ENCODE measurements at regions not wholly inside any gene's neighbourhood (a gene's known extent, or its start where the extent isn't known, plus 50 kb on each side); places are given as distances from the start of the nearest gene placed in this dataset.

DNA sequence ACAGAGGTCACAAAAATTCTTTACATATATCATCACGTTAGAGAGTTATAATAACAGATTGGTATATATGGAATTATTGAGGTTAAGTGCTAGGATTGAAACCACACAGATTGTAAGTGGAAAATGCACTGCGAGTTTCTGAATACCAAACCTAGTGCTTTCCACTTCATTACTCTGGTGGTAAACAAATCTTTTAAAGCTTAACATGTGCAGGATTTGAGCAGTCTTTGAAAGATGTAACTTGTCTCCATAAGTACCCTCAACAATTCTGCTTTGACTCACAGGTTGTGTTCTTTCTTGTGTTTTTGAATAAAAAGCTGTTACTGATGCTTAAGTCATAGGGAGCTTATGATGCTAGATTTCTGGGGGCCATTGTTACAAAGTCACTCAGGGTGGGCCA, 314.7 kb upstream of the DACH1 start:
- Mint-ChIP-seq H3K36me3 (no peaks in the 10 kb centered on the region), H3K4me1 (no peaks in the 10 kb centered on the region), H3K4me3 (no peak overlapping the region), H3K27me3 (no peaks in the 10 kb centered on the region), H3K9me3 (ENCODE audit: low read depth) (no peaks in the 10 kb centered on the region), H3K27ac (no peak overlapping the region)
- ATAC-seq (no peak), DNase-seq (no peak)
- CTCF ChIA-PET: no interaction called here

DNA sequence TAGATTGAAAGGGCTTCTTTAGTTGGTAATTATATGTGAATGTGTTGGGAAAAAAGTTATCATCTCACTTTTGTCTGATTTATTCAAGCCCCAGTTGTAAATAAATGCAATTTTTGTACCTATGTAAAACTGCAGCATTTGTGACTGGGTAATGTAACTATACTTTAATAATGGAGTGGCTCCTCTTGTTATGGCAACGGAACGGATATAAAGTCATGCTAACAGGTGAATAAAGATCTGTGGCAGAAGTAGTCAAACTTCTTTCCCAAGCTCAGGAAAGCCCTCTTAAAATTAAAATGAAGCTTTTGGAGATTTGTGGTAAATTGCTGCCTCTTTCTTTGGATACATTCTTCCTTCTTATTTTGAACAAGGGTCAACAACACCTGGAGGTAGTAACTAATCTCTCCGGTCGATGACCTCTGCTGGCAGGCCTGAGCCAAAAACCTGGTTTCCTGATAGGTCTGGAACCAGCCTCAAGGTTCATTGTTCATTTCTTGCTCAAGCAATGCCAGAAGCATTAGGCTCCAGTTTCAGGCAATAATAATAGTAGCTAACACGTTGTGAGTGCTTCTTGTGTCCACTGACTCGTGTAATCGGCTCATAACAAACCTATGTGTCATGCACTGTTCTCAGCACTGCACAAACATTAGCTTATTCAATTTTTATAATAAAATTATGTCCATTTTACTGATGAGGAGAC, 313.4 kb upstream of the DACH1 start:
- no peaks in the 10 kb centered on the region for H3K4me1 Mint-ChIP-seq
- H3K27ac Mint-ChIP-seq: no peak overlapping the region
- H3K9me3 Mint-ChIP-seq (ENCODE audit: low read depth): no peaks in the 10 kb centered on the region
- DNase-seq (no peak), ATAC-seq (no peak)
- CTCF ChIA-PET: no interaction called here
- no peaks in the 10 kb centered on the region for H3K36me3 Mint-ChIP-seq
- H3K27me3 Mint-ChIP-seq: no peaks in the 10 kb centered on the region
- H3K4me3 Mint-ChIP-seq: no peak overlapping the region

DNA sequence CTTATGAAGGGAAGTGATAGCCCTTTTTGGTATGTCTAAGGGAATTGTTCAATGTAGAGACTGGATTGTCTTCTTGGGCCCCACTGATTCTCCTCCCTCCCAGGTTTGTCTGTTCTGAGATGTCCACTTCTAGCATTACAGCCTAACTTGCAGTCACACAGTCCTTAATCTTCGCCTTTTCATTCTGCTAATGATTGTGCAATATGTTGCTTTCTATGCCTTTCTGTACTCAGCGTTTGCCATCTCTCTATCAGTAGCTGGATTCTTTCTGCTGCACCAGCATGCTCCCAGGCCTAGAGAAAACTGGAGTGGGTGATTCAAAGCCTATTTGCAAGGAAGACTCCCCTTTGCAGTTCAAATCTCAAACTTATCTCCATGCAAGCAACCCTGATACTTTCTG, 307.5 kb upstream of the DACH1 start:
- Mint-ChIP-seq H3K4me1 (no peaks in the 10 kb centered on the region), H3K27ac (no peak overlapping the region), H3K4me3 (no peak overlapping the region), H3K27me3 (no peaks in the 10 kb centered on the region), H3K9me3 (ENCODE audit: low read depth) (no peaks in the 10 kb centered on the region), H3K36me3 (no peaks in the 10 kb centered on the region)
- ATAC-seq (no peak), DNase-seq (no peak)
- CTCF ChIA-PET: no interaction called here

DNA sequence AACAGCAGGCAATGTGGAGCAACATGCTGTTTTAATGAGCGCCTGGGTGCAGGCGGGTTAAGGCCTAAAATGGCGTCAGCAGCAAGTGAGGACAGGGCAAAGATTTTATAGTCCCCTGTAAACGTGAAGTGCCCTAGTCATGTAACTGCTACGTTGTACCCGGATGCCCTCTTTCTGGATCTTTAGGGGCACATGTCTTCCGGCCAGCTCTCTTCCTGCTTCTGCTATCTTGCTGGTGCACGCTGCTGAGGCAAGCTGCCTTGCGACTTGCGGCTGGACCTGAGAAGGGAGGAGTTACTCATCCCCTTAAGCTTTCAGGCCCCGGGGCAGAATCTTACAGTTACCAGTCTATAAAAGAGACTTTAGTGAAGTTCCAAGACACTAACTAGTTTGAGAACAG, 303.6 kb upstream of the DACH1 start:
- H3K27me3 Mint-ChIP-seq: no peaks in the 10 kb centered on the region
- H3K27ac Mint-ChIP-seq: no peak overlapping the region
- H3K4me1 Mint-ChIP-seq: no peaks in the 10 kb centered on the region
- H3K9me3 Mint-ChIP-seq (ENCODE audit: low read depth): no peaks in the 10 kb centered on the region
- DNase-seq (no peak), ATAC-seq (no peak)
- CTCF ChIA-PET: no interaction called here
- no peak overlapping the region for H3K4me3 Mint-ChIP-seq
- H3K36me3 Mint-ChIP-seq: no peaks in the 10 kb centered on the region

DNA sequence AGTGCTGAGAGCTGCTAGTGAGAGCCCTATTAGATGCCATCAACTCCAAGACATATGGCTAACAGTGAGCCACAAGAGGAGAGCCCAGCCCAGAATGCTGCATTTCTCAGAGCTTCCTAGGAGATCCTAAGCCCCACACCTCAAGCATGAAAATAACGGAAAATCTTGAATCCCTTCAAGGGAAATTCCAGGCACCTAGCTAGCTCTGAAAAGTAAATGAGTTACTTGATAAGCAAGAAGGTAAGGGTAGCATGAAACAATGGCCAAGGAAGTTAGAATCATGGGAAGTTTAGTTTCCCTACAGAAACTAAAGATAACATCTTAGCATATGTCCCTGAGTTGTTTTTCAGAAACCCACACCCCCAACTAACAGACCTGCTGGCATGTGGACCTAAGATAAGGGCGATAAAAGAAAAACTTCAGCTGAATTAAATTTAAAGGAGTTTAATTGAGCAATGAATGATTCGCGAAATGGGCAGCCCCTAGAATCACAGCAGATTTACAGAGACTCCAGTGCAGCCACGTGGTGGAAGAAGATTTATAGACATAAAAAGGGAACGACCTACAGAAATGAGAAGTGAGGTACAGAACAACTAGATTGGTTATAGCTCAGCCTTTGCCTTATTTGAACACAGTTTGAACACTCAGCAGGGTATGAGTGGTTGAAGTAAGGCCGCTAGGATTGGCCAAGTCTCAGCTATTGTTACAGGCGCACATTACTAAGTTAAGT, 301.3 kb upstream of the DACH1 start:
- DNase-seq: no peak
- H3K27ac Mint-ChIP-seq: no peak overlapping the region
- CTCF ChIA-PET: no interaction called here
- H3K4me1 Mint-ChIP-seq: no peaks in the 10 kb centered on the region
- H3K4me3 Mint-ChIP-seq: no peak overlapping the region
- H3K27me3 Mint-ChIP-seq: no peaks in the 10 kb centered on the region
- H3K36me3 Mint-ChIP-seq: no peaks in the 10 kb centered on the region
- ATAC-seq: no peak
- no peaks in the 10 kb centered on the region for H3K9me3 Mint-ChIP-seq (ENCODE audit: low read depth)

DNA sequence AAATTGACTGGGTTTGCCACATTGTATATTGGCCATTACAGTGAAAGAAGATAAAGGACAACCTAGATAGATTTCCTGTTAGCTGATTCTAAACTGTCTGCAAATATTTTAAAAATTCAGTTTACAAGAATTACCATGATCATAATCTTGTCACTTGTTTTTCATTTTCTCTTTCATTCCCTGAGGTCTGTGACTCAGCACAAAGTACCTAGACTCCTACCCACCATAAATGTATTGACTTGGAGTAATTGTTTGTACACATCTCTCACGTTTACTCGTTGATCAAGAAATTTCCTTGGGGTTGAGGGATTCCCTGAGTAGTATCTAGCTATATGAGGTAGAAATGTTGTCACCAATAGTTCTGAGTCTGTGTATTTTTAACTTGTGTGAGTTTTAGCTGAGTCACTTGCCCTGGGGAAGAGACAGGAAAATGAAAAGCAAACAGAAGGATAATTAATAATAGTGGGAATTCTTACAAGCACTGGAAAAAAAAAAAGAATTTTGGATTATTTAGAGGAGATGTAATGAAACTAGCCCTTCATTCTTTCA, 299.2 kb upstream of the DACH1 start:
- Mint-ChIP-seq H3K36me3 (no peaks in the 10 kb centered on the region), H3K27me3 (no peaks in the 10 kb centered on the region), H3K4me1 (no peaks in the 10 kb centered on the region), H3K9me3 (ENCODE audit: low read depth) (no peaks in the 10 kb centered on the region), H3K27ac (no peak overlapping the region), H3K4me3 (no peak overlapping the region)
- CTCF ChIA-PET: no interaction called here
- no peak for ATAC-seq
- no peak for DNase-seq

DNA sequence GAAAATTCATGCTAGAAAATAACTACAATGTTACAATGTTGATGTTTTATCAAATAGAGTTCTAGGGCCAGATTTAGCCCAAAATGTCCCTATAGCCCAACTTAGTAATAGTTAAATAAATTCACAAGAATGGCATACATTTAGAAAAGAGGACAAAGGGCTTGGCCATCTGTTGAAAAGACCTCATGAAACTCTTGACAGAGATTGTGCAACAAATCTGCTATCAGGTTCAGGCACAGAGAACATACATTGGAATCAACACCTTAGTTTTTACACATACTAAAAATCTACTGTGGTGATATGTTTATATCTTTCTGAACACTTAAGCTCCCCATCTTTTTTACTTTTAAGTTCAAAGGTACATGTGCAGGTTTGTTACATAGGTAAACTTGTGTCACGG, 298.3 kb upstream of the DACH1 start:
- no peaks in the 10 kb centered on the region for H3K4me1 Mint-ChIP-seq
- no peaks in the 10 kb centered on the region for H3K9me3 Mint-ChIP-seq (ENCODE audit: low read depth)
- no peaks in the 10 kb centered on the region for H3K27me3 Mint-ChIP-seq
- no peak overlapping the region for H3K4me3 Mint-ChIP-seq
- no peak for ATAC-seq
- H3K27ac Mint-ChIP-seq: no peak overlapping the region
- H3K36me3 Mint-ChIP-seq: no peaks in the 10 kb centered on the region
- no peak for DNase-seq
- CTCF ChIA-PET: no interaction called here

DNA sequence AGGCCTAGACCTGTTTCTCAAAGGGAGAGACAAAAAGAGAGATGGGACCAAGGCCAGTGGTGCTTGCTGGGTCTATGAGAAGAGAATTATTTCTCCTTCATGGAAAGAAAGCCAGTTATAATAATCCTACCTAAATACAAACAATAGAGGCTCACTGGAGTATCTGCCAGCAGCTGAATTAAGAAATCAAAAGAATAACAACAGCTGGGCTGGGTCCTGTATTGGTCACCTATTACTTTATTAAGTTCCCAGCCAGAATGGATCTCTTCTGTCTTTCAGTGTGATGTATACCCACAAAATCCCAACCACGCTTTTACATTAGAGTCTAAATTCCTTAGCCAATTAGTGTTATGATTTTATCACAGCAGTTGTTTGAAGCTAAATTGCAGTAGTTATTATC, 297.8 kb upstream of the DACH1 start:
- Mint-ChIP-seq H3K27me3 (no peaks in the 10 kb centered on the region), H3K4me1 (no peaks in the 10 kb centered on the region), H3K27ac (no peak overlapping the region), H3K4me3 (no peak overlapping the region), H3K36me3 (no peaks in the 10 kb centered on the region), H3K9me3 (ENCODE audit: low read depth) (no peaks in the 10 kb centered on the region)
- no peak for DNase-seq
- no peak for ATAC-seq
- CTCF ChIA-PET: no interaction called here

DNA sequence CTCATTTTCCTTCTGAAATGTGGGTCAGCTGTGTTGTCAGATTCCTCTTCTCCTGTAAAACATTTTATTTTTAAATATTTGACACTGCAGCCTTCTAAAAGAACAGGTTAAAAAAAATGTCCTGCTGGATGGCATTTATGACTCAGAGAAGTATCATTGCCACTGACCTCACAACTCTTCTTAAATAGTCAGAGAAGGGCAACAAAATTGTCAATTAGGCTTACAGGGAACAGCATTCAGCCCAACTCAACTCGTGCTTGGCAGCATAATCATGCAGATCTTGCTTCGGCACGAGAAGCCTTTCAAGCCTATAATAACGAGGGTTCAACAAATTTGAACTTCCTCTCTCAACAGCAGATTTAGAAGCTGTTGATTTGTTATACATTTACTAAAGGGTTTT, 296.7 kb upstream of the DACH1 start:
- Mint-ChIP-seq H3K27ac (no peak overlapping the region), H3K4me1 (no peaks in the 10 kb centered on the region), H3K27me3 (no peaks in the 10 kb centered on the region), H3K9me3 (ENCODE audit: low read depth) (no peaks in the 10 kb centered on the region), H3K36me3 (no peaks in the 10 kb centered on the region), H3K4me3 (no peak overlapping the region)
- no peak for DNase-seq
- CTCF ChIA-PET: no interaction called here
- no peak for ATAC-seq

DNA sequence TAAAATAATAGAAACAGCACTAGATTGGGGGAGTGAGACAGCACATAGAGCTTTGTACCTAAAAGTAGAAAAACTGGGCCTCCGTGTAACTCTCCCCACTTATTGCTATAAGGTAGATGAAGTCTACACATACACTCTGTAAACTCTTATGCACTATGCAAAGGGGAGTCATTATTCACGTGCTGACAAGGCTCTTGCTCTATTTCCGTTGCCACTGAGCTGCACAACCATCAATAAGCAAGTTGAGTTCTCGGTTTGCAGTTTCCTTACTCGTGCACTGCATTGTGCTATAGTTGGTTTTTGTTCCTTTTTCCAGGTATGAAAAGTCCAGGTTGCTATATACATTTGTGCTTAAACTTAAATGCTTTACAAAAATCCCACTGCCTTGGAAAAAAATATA, 294.0 kb upstream of the DACH1 start:
- Mint-ChIP-seq H3K9me3 (ENCODE audit: low read depth) (no peaks in the 10 kb centered on the region), H3K36me3 (no peaks in the 10 kb centered on the region), H3K27ac (no peak overlapping the region), H3K4me1 (no peaks in the 10 kb centered on the region), H3K27me3 (no peaks in the 10 kb centered on the region), H3K4me3 (no peak overlapping the region)
- CTCF ChIA-PET: no interaction called here
- DNase-seq (no peak), ATAC-seq (no peak)

DNA sequence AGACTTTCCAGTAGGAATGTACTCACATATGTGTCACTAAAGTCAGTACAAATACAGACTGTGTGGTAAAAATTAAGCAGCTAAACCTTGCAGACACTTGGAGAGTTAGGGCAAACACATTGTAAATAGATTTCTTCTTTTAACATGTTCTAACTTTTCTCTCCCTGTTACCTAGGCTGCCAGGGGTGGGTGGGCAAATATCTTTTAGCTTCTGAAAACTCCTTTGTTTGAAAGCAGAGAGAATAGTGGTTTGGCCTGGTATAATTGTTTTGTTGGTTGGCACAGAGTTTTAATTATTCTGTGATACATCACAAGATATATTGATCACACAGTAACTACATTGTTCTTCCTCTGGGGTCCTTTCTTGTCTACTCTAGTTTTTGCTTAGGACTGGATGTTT, 289.8 kb upstream of the DACH1 start:
- Mint-ChIP-seq H3K27ac (no peak overlapping the region), H3K36me3 (no peaks in the 10 kb centered on the region), H3K9me3 (ENCODE audit: low read depth) (no peaks in the 10 kb centered on the region), H3K27me3 (no peaks in the 10 kb centered on the region), H3K4me3 (no peak overlapping the region), H3K4me1 (no peaks in the 10 kb centered on the region)
- ATAC-seq (no peak), DNase-seq (no peak)
- CTCF ChIA-PET: no interaction called here

DNA sequence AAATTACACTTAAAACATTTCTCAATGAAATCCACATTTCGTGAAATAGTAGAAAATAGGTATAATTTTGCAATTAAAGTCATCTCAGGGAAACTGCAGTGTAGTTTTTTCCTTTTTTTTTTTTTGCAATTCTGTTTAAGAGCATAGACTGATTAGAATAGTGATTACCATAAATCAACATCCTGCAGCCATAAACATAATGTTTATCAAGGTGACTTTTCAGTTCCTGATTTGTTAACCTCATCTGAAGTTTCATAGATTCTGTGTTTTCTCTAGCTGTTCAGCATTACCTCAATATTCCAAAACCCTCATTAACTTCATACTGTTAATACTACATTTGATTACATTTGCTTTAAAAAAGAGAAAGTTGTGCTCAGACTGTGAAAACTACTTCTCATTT, 286.3 kb upstream of the DACH1 start:
- Mint-ChIP-seq H3K36me3 (no peaks in the 10 kb centered on the region), H3K9me3 (ENCODE audit: low read depth) (peaks cover 2% of the 10 kb centered on the region), H3K27me3 (no peaks in the 10 kb centered on the region), H3K27ac (no peak overlapping the region), H3K4me3 (no peak overlapping the region), H3K4me1 (no peaks in the 10 kb centered on the region)
- DNase-seq: no peak
- CTCF ChIA-PET: no interaction called here
- no peak for ATAC-seq

DNA sequence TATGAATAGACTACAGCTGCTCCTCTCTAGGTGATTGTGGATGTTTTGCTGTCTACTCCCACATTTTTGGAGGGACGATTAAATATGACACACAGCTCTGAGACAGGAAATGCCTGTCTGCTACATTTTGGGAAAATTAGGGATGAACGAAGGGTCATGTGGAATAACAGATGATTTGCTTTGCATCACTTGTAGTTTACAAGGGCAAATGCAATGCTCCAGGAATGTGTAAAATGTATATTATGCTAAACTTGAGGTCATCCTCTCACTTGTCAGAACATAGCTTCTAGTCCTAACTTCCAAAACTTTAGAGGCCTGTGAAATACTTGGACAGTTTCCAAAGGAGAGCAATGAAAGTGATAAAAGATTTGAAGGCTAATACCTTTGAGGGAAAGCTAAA, 284.2 kb upstream of the DACH1 start:
- CTCF ChIA-PET: no interaction called here
- ATAC-seq: no peak
- H3K27ac Mint-ChIP-seq: no peak overlapping the region

DNA sequence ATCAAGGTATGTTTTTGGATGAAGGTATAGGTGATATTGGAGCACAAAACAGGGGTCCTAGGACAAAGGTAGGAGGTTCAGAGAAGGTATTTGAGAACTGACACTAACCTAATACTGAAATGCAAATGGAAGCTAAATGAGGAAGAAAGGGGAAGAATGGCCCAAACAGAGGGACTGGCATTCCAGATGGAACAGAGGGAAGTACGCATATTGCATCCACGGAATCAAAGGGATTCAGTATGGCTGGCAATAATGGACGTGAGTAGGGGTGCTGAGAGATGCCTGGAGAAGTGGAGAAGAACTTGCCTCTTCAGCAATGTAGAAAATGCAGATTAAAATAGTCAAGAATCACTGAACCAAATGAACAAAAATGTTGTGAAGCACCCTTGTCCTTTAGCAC, 283.5 kb upstream of the DACH1 start:
- CTCF ChIA-PET: no interaction called here
- peaks cover 2% of the 10 kb centered on the region for H3K9me3 Mint-ChIP-seq (ENCODE audit: low read depth)
- DNase-seq (no peak), ATAC-seq (no peak)
- H3K27ac Mint-ChIP-seq: no peak overlapping the region
- no peak overlapping the region for H3K4me3 Mint-ChIP-seq
- H3K4me1 Mint-ChIP-seq: no peaks in the 10 kb centered on the region
- H3K27me3 Mint-ChIP-seq: no peaks in the 10 kb centered on the region
- no peaks in the 10 kb centered on the region for H3K36me3 Mint-ChIP-seq

More for the DNA sequence above, 284.2 kb upstream of the DACH1 start:
- H3K9me3 Mint-ChIP-seq (ENCODE audit: low read depth): peaks cover 2% of the 10 kb centered on the region
- no peaks in the 10 kb centered on the region for H3K36me3 Mint-ChIP-seq
- no peaks in the 10 kb centered on the region for H3K27me3 Mint-ChIP-seq
- no peaks in the 10 kb centered on the region for H3K4me1 Mint-ChIP-seq
- H3K4me3 Mint-ChIP-seq: no peak overlapping the region
- no peak for DNase-seq
